ENCODE measurements at regions not wholly inside any gene's neighbourhood (a gene's known extent, or its start where the extent isn't known, plus 50 kb on each side); places are given as distances from the start of the nearest gene placed in this dataset.
A peak's percentile ranks its signal among the peaks of the same experiment; 100 is the strongest.
"Not testable (repeated sequence)": the region's sequence is repeated elsewhere in the genome, so short reads cannot be mapped to it uniquely, and the experiment has no call there.

DNA sequence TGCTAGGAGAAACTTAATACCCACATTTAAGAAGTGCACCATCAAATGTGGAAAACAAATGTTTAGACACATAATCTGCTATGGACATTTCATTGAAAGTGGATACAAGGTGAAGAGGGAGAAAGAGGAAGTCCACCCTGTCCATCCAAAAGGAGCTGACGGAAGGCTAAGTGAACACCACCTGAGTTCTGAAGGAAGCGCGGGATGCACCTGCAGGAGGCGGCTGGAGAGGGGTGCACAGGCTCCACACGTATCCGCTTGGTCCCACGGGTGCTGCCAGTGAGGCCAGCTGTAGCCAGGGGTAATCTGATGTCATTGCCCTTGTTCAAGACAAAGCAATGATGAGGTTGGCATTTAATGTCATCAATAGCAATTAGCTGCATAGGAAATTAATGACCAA lies 75.9 kb upstream of the TMEM18 start:
- DNase-seq (ENCODE audit: low spot score) = no peak

GRCh38 chr2:751474-751873 lies 74.3 kb upstream of the TMEM18 start:
- no peak for DNase-seq (ENCODE audit: low spot score)

GRCh38 chr2:750628-751027 lies 73.4 kb upstream of the TMEM18 start:
- DNase-seq (ENCODE audit: low spot score) = no peak

- DNase-seq (ENCODE audit: low spot score) = no peak
These were observed 70.7 kb upstream of the TMEM18 start for GRCh38 chr2:747762-748351.

DNA sequence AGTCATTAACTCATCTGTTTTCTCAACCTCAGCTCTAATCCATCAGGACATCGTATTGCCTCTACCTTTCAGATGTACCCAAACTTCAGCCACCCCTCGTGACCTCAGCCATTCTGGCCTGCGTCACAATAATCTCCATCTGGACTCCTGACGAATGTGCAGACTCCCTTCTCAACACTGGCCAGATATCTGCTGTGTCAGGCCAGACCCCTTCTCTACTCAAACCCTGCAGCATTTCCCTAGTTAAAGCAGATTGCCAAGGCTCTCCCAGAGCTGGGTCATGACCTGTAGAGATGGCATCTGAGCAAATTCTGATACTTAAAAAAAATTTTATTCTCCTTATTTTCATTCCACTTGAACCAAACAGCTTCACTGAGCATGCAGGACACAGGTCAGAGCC lies 69.5 kb upstream of the TMEM18 start:
- DNase-seq (ENCODE audit: low spot score) = no peak

DNA sequence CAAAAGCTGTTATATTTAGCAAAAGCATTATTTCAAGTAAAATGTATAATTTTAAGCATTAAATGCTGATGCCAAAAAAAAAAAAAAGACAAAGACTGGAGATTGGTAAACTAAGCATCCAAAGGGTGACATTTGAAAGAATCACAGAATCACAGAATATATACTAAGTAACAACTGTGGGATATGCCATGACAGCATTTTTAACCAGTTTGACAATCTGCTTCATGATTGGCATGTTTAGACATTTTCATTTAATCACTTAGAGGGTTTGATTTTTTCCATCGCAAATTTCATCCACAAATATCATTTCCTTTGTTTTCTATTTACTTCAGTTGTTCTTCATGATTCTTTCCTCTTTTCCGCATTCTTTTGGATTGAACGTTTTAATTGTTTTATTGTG lies 66.9 kb upstream of the TMEM18 start:
- DNase-seq (ENCODE audit: low spot score) = no peak

DNA sequence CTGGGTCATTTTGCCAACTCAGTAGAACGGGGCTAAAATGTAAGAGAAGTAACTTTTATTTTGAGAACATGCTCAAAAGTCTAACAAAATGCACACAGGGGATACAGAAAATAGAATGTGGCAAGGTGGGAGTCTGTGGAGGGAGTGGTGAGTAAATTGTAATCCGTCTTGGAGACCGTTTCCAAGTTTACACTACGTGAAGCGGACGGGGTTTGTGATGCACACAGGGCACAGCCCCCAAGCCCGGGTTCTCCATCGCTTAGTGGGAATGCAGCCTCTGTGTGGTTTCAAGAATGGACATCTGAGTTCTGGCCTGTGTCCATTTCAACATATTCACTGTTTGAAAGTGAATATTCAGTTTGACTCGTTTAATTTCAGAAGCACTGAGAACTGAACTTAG lies 65.0 kb upstream of the TMEM18 start:
- DNase-seq (ENCODE audit: low spot score) = no peak

DNA sequence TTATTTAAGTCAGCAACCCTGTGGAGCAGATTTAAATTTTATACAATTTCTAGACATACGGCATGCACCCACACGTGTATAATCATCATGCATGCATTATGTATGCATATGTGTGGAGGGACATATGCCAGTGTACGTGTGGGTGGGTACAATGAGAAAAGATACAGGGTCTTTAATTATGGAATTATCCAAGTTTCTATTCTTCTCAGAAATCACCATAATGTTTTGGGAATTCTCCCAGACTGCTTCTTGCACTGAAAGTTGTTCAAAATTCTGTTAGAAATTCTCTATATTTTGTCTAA lies 63.9 kb upstream of the TMEM18 start:
- no peak for DNase-seq (ENCODE audit: low spot score)

DNA sequence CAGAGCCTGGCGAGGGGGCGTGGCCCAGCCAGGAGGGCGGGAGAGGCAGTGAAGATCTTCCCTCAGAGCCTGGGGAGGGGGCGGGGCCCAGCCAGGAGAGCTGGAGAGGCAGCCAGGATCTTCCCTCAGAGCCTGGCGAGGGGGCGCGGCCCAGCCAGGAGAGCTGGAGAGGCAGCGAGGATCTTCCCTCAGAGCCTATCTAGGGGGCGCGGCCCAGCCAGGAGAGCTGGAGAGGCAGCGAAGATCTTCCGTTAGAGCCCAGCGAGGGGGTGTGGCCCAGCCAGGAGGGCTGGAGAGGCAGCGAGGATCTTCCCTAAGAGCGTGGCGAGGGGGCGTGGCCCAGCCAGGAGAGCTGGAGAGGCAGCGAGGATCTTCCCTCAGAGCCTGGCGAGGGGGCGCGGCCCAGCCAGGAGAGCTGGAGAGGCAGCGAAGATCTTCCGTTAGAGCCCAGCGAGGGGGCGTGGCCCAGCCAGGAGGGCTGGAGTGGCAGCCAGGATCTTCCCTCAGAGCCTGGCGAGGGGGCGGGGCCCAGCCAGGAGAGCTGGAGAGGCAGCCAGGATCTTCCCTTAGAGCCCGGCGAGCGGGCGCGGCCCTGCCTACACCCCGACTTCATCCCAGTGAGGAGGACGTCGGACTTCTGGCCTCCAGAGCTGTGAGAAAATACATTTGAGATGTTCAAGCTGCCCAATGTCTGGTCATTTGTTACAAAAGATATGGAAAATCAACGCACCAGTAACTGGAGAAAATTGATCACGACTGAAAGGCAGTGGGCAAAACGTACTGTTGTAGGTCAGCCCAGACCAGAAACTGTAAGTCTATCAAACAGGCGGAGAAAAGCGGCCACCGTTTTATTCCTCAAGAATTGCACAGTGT lies 63.4 kb upstream of the TMEM18 start:
- peak; percentile 89 for DNase-seq (ENCODE audit: low spot score)

- DNase-seq (ENCODE audit: low spot score) = not testable (repeated sequence)
These were observed 62.7 kb upstream of the TMEM18 start for GRCh38 chr2:739864-740321.

DNA sequence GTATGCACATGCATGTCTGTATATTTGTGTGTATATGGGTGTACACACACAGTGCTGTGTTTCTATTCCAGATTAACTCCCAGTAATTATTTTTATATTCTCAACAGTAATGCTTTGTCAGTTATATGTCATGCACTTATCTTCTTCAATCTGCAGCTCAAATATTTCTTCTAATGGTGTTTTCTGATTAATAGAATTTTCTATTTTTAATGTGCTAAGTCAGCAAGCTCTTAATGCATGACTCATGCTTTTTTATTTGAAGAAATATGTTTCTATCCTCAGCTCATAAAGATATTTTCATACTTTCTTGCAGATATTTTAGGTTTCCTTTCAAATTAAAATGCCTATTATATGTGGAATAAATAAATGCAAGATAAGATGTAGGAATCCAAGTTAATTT lies 59.7 kb upstream of the TMEM18 start:
- no peak for DNase-seq (ENCODE audit: low spot score)

DNA sequence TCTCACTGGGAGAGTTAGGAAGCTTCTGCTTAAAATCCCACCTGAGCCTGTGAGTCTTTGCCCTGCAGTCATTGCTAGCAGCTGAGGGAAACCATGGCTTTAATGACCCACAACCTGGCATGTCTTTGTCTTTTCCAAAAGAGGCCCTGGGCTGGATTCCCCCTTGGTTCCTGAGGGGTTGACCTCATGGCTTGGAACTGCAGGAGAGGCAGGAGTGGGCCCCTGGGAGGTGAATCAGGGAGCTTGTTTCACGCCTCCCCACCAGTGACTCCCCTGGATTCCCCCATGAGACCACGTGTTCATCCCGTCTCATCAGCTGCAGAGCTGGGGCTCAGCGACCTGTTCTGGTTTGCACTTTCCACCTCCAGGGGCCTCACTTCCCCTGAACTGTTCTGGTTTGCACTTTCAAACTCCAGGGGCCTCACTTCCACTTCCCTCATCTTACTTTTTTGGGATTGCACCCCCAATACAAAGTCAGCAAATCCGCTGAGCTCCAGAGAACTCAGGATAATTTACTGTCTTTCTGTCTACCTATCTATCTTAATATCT lies 58.5 kb upstream of the TMEM18 start:
- peak; percentile 2 for DNase-seq (ENCODE audit: low spot score)

DNA sequence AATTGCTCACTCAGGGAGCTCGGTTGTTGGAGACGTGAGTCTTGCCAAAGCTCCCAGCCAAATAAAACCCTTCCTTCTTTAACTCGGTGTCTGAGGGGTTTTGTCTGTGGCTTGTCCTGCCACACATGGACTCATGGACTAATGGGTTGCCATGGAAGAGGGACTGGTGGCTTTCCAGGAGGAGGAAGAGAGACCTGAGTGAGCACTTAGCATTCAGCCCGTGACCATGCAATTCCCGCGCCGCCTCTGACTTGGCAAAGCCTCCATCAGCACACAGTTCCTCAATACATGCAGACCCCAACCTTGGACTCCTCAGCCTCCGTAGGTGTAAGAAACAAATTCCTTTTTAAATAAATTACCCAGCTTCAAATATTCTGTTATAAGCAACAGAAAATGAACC lies 57.3 kb upstream of the TMEM18 start:
- no peak for DNase-seq (ENCODE audit: low spot score)

GRCh38 chr2:733495-733894 lies 56.3 kb upstream of the TMEM18 start:
- no peak for DNase-seq (ENCODE audit: low spot score)

DNA sequence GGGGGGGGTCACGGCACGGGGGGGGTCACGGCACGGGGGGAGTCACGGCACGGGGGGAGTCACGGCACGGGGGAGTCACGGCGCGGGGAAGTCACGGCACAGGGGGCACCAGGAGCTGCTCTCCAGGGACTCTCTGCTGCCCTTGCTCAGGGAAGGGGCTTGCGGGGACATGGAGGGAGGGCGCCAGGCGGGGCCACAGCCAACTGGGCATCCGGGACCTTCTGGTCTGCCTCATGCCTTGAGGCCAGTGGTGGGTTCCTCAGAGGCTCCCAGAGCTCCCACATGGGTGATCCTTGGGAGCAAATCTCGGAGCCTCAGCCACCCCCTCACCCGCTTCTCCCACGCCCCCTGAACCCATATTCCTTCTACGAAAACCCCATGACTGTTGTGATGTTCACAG lies 55.8 kb upstream of the TMEM18 start:
- DNase-seq (ENCODE audit: low spot score) = no peak

DNA sequence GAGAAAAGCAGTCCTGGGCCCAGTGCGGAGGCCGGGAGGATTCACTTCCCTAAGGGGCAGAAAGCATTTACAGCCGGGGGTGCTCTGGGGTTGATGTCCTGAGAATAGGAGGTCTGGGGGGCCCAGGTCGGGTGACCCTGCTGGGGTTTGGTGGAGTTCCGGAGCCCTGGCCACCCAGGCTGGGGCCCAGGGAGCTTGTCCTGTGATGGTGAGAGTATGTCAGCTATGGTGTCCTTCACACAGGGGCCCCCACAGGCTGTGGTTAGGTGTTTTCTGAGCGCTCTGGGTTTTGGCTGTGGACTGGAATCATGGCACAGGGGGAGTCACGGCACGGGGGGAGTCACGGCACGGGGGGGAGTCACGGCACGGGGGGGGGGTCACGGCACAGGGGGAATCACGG lies 54.5 kb upstream of the TMEM18 start:
- no peak for DNase-seq (ENCODE audit: low spot score)

DNA sequence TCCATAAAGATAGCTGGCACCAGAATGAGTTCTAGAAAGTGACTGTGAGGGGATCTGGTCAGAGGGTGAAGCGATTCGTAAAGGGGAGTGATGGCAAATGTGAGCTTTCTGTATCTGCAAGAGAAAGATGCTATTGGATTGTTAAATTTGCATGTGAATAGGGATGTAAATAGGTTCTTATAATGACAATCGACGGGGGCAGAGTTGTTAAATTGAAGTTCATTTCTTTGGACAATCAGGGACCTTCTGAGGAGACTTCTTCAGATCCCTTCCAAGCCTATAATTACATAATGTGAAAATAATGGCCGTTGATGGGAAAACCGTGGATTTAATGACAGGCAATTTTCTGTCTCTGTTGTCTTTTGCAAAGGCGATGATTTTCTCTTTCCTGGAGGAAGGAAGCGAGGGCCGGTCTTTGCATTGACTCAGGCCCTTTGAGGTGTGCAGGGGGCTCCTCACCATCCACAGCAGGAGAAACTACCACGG lies 52.2 kb upstream of the TMEM18 start:
- DNase-seq (ENCODE audit: low spot score) = no peak

- DNase-seq (ENCODE audit: low spot score) = no peak
These were observed 51.0 kb upstream of the TMEM18 start for GRCh38 chr2:728165-728564.

DNA sequence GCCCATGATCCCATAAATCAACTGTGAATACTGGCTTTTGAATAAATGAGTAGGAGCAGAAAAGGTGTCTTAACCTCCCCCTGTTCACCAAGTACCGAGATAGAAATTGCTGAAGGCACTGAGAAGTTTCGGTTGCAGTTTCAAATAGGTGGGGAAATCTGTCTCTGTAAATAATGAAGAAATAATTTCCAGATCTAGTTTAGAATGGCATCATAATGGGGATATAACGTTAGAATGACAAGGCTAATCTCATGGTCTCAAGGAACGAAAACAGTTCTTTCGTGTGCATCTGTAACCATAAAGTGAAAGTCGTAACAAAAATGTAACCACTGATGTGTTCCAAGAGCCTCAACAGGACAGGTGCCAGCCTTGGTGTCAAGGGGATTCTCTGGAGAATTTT lies 49.9 kb upstream of the TMEM18 start:
- DNase-seq (ENCODE audit: low spot score) = no peak

Measured in RKO (cell line).